HepG2 (cell line): ENCODE measurements at regions not wholly inside any gene's neighbourhood (a gene's known extent, or its start where the extent isn't known, plus 50 kb on each side); places are given as distances from the start of the nearest gene placed in this dataset.
"Not testable (repeated sequence)": the region's sequence is repeated elsewhere in the genome, so short reads cannot be mapped to it uniquely, and the experiment has no call there.

Source experiments
- AHR ChIP-seq: IDR thresholded peaks from 2 replicates; pipeline ENCODE4 v1.6.1; 2018; ENCODE audit warnings: missing genetic modification reagents, missing compliant biosample characterization
- EP300 ChIP-seq, 3 experiments: sonication (generic) in 1 of 3; formaldehyde crosslinking in 1 of 3; IDR thresholded peaks; 2 replicates each; pipeline versions ENCODE4 v1.5.1 to v1.6.1; 2011 to 2020; ENCODE audit warnings: low read depth in 2 of 3, low read length in 2 of 3, borderline replicate concordance in 1 of 3, improper control_type of control experiment in 1 of 3, mild to moderate bottlenecking in 1 of 3, missing genetic modification reagents in 1 of 3, moderate library complexity in 1 of 3
- ESRRA ChIP-seq: sonication (generic); formaldehyde crosslinking; IDR thresholded peaks from 2 replicates; pipeline ENCODE4 v1.5.1; 2020; ENCODE audit warnings: mild to moderate bottlenecking, low read depth, missing genetic modification reagents
- GABPA ChIP-seq, 2 experiments: IDR thresholded peaks; 2 replicates each; pipeline ENCODE4 v1.6.1; 2011 to 2016; ENCODE audit warnings: low read depth in 2 of 2, low read length in 1 of 2, missing biosample characterization in 1 of 2, missing genetic modification characterization in 1 of 2
- STAG1 ChIP-seq: sonication (generic); formaldehyde crosslinking; IDR thresholded peaks from 2 replicates; pipeline ENCODE4 v1.4.0; 2020; ENCODE audit warnings: missing genetic modification reagents
- ZNF644 ChIP-seq: IDR thresholded peaks from 2 replicates; pipeline ENCODE4 v1.6.1; 2016; ENCODE audit warnings: low read depth
- TF ChIP-seq, protein P1 (sequence below): sonication (generic); formaldehyde crosslinking; IDR thresholded peaks from 2 replicates; pipeline ENCODE4 v1.5.0; 2020; ENCODE audit warnings: mild to moderate bottlenecking, missing genetic modification reagents, moderate library complexity
- TF ChIP-seq, protein P2 (sequence below): sonication (generic); formaldehyde crosslinking; IDR thresholded peaks from 2 replicates; pipeline ENCODE4 v1.5.0; 2020; ENCODE audit warnings: missing genetic modification reagents, mild to moderate bottlenecking, borderline replicate concordance
- TF ChIP-seq, protein P3 (sequence below): sonication (generic); formaldehyde crosslinking; IDR thresholded peaks from 2 replicates; pipeline ENCODE4 v1.8.0; 2022; ENCODE audit warnings: missing genetic modification reagents, mild to moderate bottlenecking, inconsistent platforms, borderline replicate concordance

DNA sequence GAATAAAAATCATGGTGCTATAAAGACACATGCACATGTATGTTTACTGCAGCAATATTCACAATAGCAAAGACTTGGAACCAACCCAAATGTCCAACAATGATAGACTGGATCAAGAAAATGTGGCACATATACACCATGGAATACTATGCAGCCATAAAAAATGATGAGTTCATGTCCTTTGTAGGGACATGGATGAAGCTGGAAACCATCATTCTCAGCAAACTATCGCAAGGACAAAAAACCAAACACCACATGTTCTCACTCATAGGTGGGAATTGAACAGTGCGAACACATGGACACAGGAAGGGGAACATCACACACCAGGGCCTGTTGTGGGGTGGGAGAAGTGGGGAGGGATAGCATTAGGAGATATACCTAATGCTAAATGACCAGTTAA lies 185.9 kb downstream of the TPBG start:
- not testable (repeated sequence) for TF ChIP-seq EP300 (IDR thresholded peaks at IDR 0.05; ENCODE audit: low read depth in 2 of 2, low read length in 2 of 2); EP300 (CRISPR knock-in tag; IDR thresholded peaks at IDR 0.05; ENCODE audit: borderline replicate concordance); STAG1 (CRISPR knock-in tag); ESRRA (CRISPR knock-in tag); GABPA (IDR thresholded peaks at IDR 0.05; ENCODE audit: low read depth, low read length); GABPA (CRISPR knock-in tag; IDR thresholded peaks at IDR 0.05; ENCODE audit: low read depth); AHR (CRISPR knock-in tag); ZNF644 (CRISPR knock-in tag)
- TF ChIP-seq, protein P1, sequence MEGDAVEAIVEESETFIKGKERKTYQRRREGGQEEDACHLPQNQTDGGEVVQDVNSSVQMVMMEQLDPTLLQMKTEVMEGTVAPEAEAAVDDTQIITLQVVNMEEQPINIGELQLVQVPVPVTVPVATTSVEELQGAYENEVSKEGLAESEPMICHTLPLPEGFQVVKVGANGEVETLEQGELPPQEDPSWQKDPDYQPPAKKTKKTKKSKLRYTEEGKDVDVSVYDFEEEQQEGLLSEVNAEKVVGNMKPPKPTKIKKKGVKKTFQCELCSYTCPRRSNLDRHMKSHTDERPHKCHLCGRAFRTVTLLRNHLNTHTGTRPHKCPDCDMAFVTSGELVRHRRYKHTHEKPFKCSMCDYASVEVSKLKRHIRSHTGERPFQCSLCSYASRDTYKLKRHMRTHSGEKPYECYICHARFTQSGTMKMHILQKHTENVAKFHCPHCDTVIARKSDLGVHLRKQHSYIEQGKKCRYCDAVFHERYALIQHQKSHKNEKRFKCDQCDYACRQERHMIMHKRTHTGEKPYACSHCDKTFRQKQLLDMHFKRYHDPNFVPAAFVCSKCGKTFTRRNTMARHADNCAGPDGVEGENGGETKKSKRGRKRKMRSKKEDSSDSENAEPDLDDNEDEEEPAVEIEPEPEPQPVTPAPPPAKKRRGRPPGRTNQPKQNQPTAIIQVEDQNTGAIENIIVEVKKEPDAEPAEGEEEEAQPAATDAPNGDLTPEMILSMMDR (CRISPR knock-in tag), result not testable (repeated sequence)
- TF ChIP-seq, protein P2, sequence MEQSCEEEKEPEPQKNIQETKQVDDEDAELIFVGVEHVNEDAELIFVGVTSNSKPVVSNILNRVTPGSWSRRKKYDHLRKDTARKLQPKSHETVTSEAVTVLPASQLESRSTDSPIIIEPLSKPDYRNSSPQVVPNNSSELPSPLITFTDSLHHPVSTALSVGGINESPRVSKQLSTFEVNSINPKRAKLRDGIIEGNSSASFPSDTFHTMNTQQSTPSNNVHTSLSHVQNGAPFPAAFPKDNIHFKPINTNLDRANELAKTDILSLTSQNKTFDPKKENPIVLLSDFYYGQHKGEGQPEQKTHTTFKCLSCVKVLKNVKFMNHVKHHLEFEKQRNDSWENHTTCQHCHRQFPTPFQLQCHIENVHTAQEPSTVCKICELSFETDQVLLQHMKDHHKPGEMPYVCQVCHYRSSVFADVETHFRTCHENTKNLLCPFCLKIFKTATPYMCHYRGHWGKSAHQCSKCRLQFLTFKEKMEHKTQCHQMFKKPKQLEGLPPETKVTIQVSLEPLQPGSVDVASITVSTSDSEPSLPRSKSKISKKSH (CRISPR knock-in tag), result not testable (repeated sequence)
- TF ChIP-seq, protein P3, sequence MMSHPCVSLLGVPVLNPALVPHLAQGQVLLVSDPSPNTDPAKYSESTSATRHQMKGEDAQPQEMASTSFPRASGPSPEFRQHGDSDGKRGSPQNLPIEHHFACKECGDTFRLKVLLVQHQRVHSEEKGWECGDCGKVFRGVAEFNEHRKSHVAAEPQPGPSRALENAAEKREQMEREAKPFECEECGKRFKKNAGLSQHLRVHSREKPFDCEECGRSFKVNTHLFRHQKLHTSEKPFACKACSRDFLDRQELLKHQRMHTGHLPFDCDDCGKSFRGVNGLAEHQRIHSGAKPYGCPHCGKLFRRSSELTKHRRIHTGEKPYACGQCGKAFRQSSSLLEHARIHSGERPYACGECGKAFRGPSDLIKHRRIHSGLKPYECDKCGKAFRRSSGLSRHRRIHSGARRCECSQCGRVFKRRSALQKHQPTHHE (CRISPR knock-in tag), result not testable (repeated sequence)
